ENCODE measurements at regions not wholly inside any gene's neighbourhood (a gene's known extent, or its start where the extent isn't known, plus 50 kb on each side); places are given as distances from the start of the nearest gene placed in this dataset.

DNA sequence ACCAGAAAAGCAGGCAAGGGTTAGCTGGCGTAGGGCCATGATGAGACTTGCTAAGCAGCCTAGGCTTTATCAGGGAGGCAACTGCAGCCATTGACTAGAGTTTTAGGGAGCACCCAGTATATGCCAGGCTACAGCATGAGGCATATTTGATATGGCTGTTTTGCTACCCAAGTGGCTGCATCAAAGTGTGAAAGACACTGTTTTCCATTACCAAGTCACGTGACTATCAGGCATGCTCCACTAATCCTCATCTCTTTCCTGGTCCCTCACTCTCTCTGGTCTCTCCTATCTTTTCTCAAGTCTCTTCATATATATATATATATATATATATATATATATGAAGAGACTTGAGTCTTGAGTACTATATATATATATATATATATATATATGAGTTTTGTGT is 206.7 kb upstream of the POU3F1 start:
- no peak for FAIRE-seq
- TF ChIP-seq, protein P1, sequence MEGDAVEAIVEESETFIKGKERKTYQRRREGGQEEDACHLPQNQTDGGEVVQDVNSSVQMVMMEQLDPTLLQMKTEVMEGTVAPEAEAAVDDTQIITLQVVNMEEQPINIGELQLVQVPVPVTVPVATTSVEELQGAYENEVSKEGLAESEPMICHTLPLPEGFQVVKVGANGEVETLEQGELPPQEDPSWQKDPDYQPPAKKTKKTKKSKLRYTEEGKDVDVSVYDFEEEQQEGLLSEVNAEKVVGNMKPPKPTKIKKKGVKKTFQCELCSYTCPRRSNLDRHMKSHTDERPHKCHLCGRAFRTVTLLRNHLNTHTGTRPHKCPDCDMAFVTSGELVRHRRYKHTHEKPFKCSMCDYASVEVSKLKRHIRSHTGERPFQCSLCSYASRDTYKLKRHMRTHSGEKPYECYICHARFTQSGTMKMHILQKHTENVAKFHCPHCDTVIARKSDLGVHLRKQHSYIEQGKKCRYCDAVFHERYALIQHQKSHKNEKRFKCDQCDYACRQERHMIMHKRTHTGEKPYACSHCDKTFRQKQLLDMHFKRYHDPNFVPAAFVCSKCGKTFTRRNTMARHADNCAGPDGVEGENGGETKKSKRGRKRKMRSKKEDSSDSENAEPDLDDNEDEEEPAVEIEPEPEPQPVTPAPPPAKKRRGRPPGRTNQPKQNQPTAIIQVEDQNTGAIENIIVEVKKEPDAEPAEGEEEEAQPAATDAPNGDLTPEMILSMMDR (IDR thresholded peaks at IDR 0.05; ENCODE audit: insufficient read depth, missing control alignments) = no peak
- DNase-seq (ENCODE audit: insufficient read length, low spot score) = no peak

DNA sequence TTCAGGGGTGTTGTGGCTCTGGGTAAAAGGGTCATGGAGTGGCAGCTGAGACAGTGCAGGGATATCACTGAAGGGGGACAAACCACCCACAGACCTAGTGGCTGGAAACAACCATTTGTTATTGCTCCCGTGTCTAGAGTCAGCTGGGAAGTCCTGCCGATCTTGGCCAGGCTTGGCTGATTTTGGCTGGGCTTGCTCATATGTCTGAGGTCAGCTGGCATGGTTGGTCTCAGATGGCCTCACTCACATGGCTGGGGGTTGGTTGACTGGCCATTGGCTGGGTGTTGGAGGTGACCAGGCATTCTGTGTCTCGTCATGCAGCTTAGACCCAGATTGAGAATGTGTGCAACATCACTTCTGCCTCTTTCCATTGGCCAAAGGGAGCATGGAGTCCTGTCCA is 203.8 kb upstream of the POU3F1 start:
- DNase-seq (ENCODE audit: insufficient read length, low spot score) (no peak), FAIRE-seq (no peak)
- TF ChIP-seq, protein P1 (IDR thresholded peaks at IDR 0.05; ENCODE audit: insufficient read depth, missing control alignments) = no peak

DNA sequence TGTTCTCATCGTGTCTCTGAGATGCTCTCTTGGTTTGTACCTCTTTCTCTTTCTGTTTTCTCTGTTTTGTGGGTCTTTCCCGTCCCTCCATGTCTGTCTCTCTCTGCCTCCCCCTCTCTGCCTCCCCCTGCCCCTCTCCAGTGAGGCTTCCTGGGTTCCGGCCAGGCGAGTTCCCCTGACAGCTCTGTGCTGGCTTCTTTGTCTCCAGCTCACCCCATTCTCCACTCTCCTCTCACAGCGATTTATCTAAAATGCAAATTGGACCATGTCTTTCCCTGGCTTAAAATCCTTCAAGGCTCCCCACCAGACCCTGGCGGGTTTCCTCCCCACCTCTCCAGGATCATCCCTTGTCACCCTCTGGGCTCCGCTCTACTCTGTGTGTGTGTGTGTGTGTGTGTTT is 202.4 kb upstream of the POU3F1 start:
- DNase-seq (ENCODE audit: insufficient read length, low spot score) = no peak
- TF ChIP-seq, protein P1 (IDR thresholded peaks at IDR 0.05; ENCODE audit: insufficient read depth, missing control alignments) = no peak
- no peak for FAIRE-seq

DNA sequence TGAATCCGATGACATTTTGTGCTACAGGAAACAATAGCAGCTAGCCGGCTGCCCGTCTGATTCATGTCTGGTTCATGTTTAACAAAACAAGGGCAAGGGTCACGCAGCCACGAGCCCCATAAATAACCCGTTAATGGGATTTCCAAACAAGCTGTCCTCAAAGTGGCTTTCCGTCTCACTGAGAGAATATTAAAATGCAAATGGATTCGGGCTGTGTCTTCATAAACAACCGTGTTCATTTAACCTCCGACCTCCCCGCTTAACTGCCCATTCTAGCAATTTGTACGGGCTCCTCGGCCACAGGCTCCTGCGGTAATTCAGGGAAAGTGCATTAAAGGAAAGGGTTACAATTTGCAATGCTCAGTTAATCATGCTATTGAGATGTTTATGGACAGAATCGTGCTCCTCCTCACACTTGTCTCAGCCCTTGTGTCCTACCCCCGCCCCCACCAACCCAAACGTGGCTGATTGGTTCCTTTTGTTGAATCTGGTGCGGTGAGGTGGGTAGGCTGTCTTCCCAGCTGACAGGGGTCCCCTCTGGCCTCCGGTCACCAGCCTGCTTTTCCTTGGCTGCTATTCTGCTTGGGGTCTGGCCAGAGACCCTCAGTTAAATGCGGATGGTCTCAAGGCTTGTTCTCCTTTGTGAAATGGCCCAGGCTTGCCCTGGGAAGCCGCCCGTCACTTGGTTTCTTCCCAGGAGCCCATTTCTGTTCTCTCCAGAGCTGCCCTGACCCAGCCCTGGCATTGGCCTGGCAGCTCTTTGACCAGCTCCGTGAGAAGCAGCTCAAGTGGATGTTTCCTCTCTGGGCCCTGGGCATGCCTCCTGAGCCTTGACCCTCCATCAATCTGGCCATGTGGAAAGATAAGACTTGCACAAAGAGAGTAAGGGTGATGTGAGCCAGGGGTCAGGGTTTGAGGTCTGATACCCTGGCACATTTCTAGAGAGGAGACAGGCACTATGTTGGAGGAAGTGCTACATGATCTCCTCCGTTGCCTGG is 200.7 kb upstream of the POU3F1 start:
- FAIRE-seq = no peak
- TF ChIP-seq, protein P1 (IDR thresholded peaks at IDR 0.05; ENCODE audit: insufficient read depth, missing control alignments) = no peak
- DNase-seq (ENCODE audit: insufficient read length, low spot score) = no peak

DNA sequence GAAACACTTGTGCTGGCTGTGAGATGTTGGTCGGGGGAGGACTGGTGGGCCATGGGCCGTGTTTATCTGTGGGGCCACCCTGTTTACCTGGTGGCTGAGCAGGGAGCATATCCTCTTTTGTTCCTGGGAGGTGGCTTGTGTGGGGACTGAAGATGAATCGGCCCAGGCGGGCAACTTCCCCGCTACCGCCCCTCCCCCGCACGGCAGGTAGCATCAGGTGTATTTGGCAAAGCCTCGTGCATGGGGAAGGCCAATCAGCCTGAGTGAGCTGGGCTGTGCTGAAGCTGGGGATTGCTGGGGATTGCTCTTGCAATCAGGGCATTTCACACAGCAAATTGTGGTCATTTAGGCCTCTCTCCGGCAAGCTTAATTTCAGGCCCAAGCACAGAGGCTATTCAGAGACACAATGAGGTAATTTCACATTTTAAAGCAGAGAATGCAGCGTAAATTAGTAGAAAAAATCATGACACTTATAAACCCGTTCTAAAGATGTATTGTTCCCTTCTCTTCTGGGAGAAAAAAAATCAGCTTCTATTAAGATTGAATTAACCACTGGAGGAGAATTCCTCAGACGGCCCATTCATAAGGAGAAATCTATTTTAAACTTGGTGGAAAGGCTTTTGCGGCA is 197.7 kb upstream of the POU3F1 start:
- FAIRE-seq (no peak), DNase-seq (ENCODE audit: insufficient read length, low spot score) (no peak)
- TF ChIP-seq, protein P1 (IDR thresholded peaks at IDR 0.05; ENCODE audit: insufficient read depth, missing control alignments) = no peak

DNA sequence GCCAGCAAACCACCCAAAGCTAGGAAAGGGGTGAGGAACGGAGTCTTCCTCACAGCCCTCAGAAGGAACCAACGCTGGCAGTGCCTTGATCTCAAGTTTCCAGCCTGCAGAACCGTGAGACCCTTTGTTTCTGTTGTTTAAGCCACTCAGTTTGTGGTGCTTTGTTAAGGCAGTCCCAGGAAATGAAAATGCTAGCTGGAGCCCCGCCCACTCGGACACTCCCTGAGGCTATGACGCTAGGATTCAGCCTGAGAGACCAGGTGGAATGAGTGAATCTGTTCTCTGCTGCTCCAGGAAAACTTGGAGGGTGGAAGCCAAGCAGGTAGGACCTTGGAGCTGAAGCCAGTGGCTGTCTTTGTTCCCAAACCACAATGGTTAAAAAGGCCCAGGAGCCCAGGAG is 196.5 kb upstream of the POU3F1 start:
- TF ChIP-seq, protein P1 (IDR thresholded peaks at IDR 0.05; ENCODE audit: insufficient read depth, missing control alignments) = no peak
- FAIRE-seq (no peak), DNase-seq (ENCODE audit: insufficient read length, low spot score) (no peak)

DNA sequence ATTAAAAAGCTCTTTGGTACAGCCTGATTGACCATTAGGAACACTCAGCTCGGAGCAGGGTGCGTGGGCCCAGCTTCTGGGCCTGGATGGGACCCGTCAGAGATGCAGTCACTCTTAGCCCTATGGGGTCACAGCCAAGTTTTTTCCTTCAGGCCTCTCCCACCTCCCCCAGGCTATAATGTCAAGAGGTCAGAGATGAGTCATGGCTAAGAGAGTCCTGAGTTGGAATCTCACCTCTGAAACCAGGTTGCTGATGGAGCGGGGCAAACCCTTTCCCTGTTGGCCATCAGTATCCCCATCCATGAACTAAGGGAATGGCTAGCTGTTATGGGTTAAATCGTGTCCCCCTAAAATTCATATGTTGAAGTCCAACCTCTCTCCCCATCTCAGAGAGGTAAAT is 195.9 kb upstream of the POU3F1 start:
- no peak for DNase-seq (ENCODE audit: insufficient read length, low spot score)
- no peak for FAIRE-seq
- TF ChIP-seq, protein P1 (IDR thresholded peaks at IDR 0.05; ENCODE audit: insufficient read depth, missing control alignments) = no peak

All from D721Med (cell line).